ENCODE measurements at regions not wholly inside any gene's neighbourhood (a gene's known extent, or its start where the extent isn't known, plus 50 kb on each side); places are given as distances from the start of the nearest gene placed in this dataset.

GRCh38 chr22:47575291-47575690 is 812.8 kb downstream of the TBC1D22A start:
- H3K27me3 ChIP-seq (replicated peaks in 1 of 4; ENCODE audit: control extremely low read depth in 1 of 4, control insufficient read depth in 3 of 4, insufficient read depth in 4 of 4, low read length in 3 of 4), result no peaks in the 10 kb centered on the region
- H3K9me3 ChIP-seq (ENCODE audit: control extremely low read depth in 1 of 3, control insufficient read depth in 2 of 3, insufficient read depth in 1 of 3, low read length in 2 of 3), result peaks cover 0 to 6% (median 0%) of the 10 kb centered on the region in 3 donors
- 87% methylated on average over 7 of the region's 11 CpGs for WGBS (ENCODE audit: insufficient coverage)
- no peaks in the 10 kb centered on the region for H4K20me1 ChIP-seq (ENCODE audit: control insufficient read depth, insufficient read depth, low read length, poor library complexity, severe bottlenecking)
- CTCF ChIA-PET, result no interaction called here
- ATAC-seq (ENCODE audit: low read depth) (no peak), DNase-seq (no peak)
- TF ChIP-seq EZH2 (IDR thresholded peaks at IDR 0.05; ENCODE audit: borderline replicate concordance, insufficient read depth, low read depth, low read length, poor library complexity, severe bottlenecking), result no peak
- TF ChIP-seq, protein P1, sequence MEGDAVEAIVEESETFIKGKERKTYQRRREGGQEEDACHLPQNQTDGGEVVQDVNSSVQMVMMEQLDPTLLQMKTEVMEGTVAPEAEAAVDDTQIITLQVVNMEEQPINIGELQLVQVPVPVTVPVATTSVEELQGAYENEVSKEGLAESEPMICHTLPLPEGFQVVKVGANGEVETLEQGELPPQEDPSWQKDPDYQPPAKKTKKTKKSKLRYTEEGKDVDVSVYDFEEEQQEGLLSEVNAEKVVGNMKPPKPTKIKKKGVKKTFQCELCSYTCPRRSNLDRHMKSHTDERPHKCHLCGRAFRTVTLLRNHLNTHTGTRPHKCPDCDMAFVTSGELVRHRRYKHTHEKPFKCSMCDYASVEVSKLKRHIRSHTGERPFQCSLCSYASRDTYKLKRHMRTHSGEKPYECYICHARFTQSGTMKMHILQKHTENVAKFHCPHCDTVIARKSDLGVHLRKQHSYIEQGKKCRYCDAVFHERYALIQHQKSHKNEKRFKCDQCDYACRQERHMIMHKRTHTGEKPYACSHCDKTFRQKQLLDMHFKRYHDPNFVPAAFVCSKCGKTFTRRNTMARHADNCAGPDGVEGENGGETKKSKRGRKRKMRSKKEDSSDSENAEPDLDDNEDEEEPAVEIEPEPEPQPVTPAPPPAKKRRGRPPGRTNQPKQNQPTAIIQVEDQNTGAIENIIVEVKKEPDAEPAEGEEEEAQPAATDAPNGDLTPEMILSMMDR (IDR thresholded peaks at IDR 0.05), result no peak
- intact Hi-C loops (cut with micrococcal nuclease), result no loop called here
- no peak overlapping the region for H2AFZ ChIP-seq (ENCODE audit: insufficient read depth, low read depth, low read length, poor library complexity, severe bottlenecking)
- H3K4me2 ChIP-seq (replicated peaks; ENCODE audit: low read depth, low read length, poor library complexity, severe bottlenecking), result no peak overlapping the region
- no peaks in the 10 kb centered on the region for H3K79me2 ChIP-seq (ENCODE audit: control insufficient read depth, insufficient read depth, low read length)
- no peak overlapping the region for H3K9ac ChIP-seq (ENCODE audit: low read length)
- H3K4me1 ChIP-seq (ENCODE audit: control insufficient read depth in 2 of 2, insufficient read depth in 2 of 2, low read length in 2 of 2), result no peaks in the 10 kb centered on the region
- Mint-ChIP-seq H3K27me3 (peaks cover 17% of the 10 kb centered on the region), H3K4me3 (no peak overlapping the region), H3K27ac (no peak overlapping the region), H3K4me1 (no peaks in the 10 kb centered on the region), H3K9me3 (ENCODE audit: insufficient read depth) (no peaks in the 10 kb centered on the region)
- H3K4me3 ChIP-seq (ENCODE audit: control extremely low read depth in 1 of 5, extremely low read depth in 1 of 5, insufficient read depth in 1 of 5, low read depth in 2 of 5, low read length in 4 of 5), result no peak overlapping the region
- no peak overlapping the region for H3K27ac ChIP-seq (ENCODE audit: low read length in 2 of 2)
- no peaks in the 10 kb centered on the region for H3K36me3 ChIP-seq (replicated peaks in 1 of 2; ENCODE audit: control extremely low read depth in 1 of 2, control insufficient read depth in 1 of 2, extremely low read depth in 1 of 2, insufficient read depth in 2 of 2, low read length in 1 of 2)
- POLR2A ChIA-PET, result no interaction called here

- Histone ChIP-seq H3K4me2 (replicated peaks; ENCODE audit: low read depth, low read length, poor library complexity, severe bottlenecking) (no peak overlapping the region), H4K20me1 (ENCODE audit: control insufficient read depth, insufficient read depth, low read length, poor library complexity, severe bottlenecking) (no peaks in the 10 kb centered on the region), H3K4me3 (ENCODE audit: control extremely low read depth in 1 of 5, extremely low read depth in 1 of 5, insufficient read depth in 1 of 5, low read depth in 2 of 5, low read length in 4 of 5) (no peak overlapping the region), H3K9ac (ENCODE audit: low read length) (no peak overlapping the region), H3K9me3 (ENCODE audit: control extremely low read depth in 1 of 3, control insufficient read depth in 2 of 3, insufficient read depth in 1 of 3, low read length in 2 of 3) (peaks cover 0 to 6% (median 0%) of the 10 kb centered on the region in 3 donors), H3K4me1 (ENCODE audit: control insufficient read depth in 2 of 2, insufficient read depth in 2 of 2, low read length in 2 of 2) (no peaks in the 10 kb centered on the region), H2AFZ (ENCODE audit: insufficient read depth, low read depth, low read length, poor library complexity, severe bottlenecking) (no peak overlapping the region), H3K79me2 (ENCODE audit: control insufficient read depth, insufficient read depth, low read length) (no peaks in the 10 kb centered on the region), H3K27me3 (replicated peaks in 1 of 4; ENCODE audit: control extremely low read depth in 1 of 4, control insufficient read depth in 3 of 4, insufficient read depth in 4 of 4, low read length in 3 of 4) (no peaks in the 10 kb centered on the region), H3K36me3 (replicated peaks in 1 of 2; ENCODE audit: control extremely low read depth in 1 of 2, control insufficient read depth in 1 of 2, extremely low read depth in 1 of 2, insufficient read depth in 2 of 2, low read length in 1 of 2) (no peaks in the 10 kb centered on the region), H3K27ac (ENCODE audit: low read length in 2 of 2) (no peak overlapping the region)
- 88% methylated on average over 3 of the region's 4 CpGs for WGBS (ENCODE audit: insufficient coverage)
- Mint-ChIP-seq H3K9me3 (ENCODE audit: insufficient read depth) (no peaks in the 10 kb centered on the region), H3K27me3 (peaks cover 17% of the 10 kb centered on the region), H3K27ac (no peak overlapping the region), H3K4me1 (no peaks in the 10 kb centered on the region), H3K4me3 (no peak overlapping the region)
- intact Hi-C loops (cut with micrococcal nuclease), result no loop called here
- no peak for TF ChIP-seq EZH2 (IDR thresholded peaks at IDR 0.05; ENCODE audit: borderline replicate concordance, insufficient read depth, low read depth, low read length, poor library complexity, severe bottlenecking)
- no peak for ATAC-seq (ENCODE audit: low read depth)
- DNase-seq, result no peak
- ChIA-PET CTCF (no interaction called here), POLR2A (no interaction called here)
These were observed 812.1 kb downstream of the TBC1D22A start for GRCh38 chr22:47574556-47574955.
